Loucy (cell line): ENCODE measurements at regions not wholly inside any gene's neighbourhood (a gene's known extent, or its start where the extent isn't known, plus 50 kb on each side); places are given as distances from the start of the nearest gene placed in this dataset.

ENCODE experiments used
- EZH2phosphoT487 ChIP-seq: fragments of 200-600 bp; IDR thresholded peaks from 2 replicates; pipeline ENCODE4 v1.6.1; 2018; ENCODE audit warnings: antibody characterized with exemption, mild to moderate bottlenecking, moderate library complexity, borderline replicate concordance
- TF ChIP-seq, protein P1 (sequence below): fragments of 200-600 bp; sonication (generic); conservative IDR thresholded peaks from 2 replicates; pipeline ENCODE4 v1.5.1; 2014; ENCODE audit warnings: mild to moderate bottlenecking, antibody characterized with exemption, low read length

DNA sequence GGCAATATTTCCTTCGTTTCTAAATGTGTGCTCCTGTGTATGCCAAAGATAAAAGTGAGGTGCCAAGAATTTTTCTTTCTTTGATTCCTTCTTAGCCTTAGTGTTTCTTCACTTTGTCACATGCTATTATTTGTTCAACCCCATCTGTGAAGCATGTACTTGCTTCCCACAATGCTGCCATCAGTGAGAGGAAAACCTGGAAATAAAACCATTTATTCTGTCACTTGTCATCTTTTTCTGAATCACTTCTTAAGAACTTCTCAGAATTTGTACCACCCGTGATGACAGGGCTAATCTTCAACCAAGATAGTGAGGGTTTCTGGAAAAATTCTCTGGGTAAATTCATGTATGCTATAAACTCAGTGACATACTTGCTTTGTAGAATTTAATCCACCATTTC lies 450.1 kb downstream of the COL12A1 start:
- TF ChIP-seq, protein P1, sequence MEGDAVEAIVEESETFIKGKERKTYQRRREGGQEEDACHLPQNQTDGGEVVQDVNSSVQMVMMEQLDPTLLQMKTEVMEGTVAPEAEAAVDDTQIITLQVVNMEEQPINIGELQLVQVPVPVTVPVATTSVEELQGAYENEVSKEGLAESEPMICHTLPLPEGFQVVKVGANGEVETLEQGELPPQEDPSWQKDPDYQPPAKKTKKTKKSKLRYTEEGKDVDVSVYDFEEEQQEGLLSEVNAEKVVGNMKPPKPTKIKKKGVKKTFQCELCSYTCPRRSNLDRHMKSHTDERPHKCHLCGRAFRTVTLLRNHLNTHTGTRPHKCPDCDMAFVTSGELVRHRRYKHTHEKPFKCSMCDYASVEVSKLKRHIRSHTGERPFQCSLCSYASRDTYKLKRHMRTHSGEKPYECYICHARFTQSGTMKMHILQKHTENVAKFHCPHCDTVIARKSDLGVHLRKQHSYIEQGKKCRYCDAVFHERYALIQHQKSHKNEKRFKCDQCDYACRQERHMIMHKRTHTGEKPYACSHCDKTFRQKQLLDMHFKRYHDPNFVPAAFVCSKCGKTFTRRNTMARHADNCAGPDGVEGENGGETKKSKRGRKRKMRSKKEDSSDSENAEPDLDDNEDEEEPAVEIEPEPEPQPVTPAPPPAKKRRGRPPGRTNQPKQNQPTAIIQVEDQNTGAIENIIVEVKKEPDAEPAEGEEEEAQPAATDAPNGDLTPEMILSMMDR, result no peak
- no peak for TF ChIP-seq EZH2phosphoT487
